ENCODE measurements at regions not wholly inside any gene's neighbourhood (a gene's known extent, or its start where the extent isn't known, plus 50 kb on each side); places are given as distances from the start of the nearest gene placed in this dataset.

DNA sequence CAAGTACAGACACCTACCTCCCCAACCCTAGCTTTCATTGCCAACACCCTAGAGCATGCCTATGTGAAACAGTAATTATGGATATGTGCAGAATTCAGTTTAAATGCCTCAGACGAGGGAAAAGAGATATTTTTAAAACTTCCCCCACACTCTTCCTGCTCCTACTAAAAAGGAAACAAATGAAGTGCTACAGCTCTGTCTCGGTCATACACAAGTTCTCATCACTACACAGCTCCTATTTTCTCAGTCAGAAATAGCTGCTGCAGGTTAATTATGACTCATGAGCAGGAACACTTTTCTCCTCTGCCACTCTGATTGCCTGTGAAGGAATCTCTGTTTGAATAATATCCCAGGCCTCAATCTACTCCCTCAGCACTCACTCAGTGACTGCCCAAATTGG, 703.6 kb upstream of the FLRT2 start:
- TF ChIP-seq, protein P1, sequence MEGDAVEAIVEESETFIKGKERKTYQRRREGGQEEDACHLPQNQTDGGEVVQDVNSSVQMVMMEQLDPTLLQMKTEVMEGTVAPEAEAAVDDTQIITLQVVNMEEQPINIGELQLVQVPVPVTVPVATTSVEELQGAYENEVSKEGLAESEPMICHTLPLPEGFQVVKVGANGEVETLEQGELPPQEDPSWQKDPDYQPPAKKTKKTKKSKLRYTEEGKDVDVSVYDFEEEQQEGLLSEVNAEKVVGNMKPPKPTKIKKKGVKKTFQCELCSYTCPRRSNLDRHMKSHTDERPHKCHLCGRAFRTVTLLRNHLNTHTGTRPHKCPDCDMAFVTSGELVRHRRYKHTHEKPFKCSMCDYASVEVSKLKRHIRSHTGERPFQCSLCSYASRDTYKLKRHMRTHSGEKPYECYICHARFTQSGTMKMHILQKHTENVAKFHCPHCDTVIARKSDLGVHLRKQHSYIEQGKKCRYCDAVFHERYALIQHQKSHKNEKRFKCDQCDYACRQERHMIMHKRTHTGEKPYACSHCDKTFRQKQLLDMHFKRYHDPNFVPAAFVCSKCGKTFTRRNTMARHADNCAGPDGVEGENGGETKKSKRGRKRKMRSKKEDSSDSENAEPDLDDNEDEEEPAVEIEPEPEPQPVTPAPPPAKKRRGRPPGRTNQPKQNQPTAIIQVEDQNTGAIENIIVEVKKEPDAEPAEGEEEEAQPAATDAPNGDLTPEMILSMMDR (IDR thresholded peaks at IDR 0.05), result no peak
- no peak for TF ChIP-seq POLR2AphosphoS5 (IDR thresholded peaks at IDR 0.05)
- no peak for TF ChIP-seq POLR2A (IDR thresholded peaks at IDR 0.05)
- TF ChIP-seq EP300 (IDR thresholded peaks at IDR 0.05), result no peak
